Neural cell (in vitro differentiated cells): ENCODE measurements at regions not wholly inside any gene's neighbourhood (a gene's known extent, or its start where the extent isn't known, plus 50 kb on each side); places are given as distances from the start of the nearest gene placed in this dataset.

Experiments used
- EZH2 ChIP-seq: fragments of 200-600, 300-800 bp; shearing (Covaris generic), sonication (generic); IDR thresholded peaks from 2 replicates; pipeline ENCODE4 v1.6.1; 2014; ENCODE audit warnings: antibody characterized with exemption, low read length, borderline replicate concordance, mild to moderate bottlenecking; ENCODE audit not compliant: insufficient read depth, poor library complexity, severe bottlenecking
- POLR2AphosphoS5 ChIP-seq: IDR thresholded peaks from 2 replicates; pipeline ENCODE4 v1.6.1; 2012
- SMC3 ChIP-seq: fragments of 450-650 bp; conservative IDR thresholded peaks from 2 replicates; pipeline ENCODE4 v1.6.1; 2014; ENCODE audit warnings: antibody characterized with exemption, mild to moderate bottlenecking, moderate library complexity; ENCODE audit not compliant: poor library complexity
- TF ChIP-seq, protein P1 (sequence below): fragments of 450-650 bp; IDR thresholded peaks from 2 replicates; pipeline ENCODE4 v1.5.1; 2014; ENCODE audit warnings: antibody characterized with exemption, mild to moderate bottlenecking, moderate library complexity; ENCODE audit not compliant: poor library complexity, severe bottlenecking
- TF ChIP-seq, protein P2 (sequence below): IDR thresholded peaks from 2 replicates; pipeline ENCODE4 v1.6.1; 2012; ENCODE audit warnings: borderline replicate concordance

DNA sequence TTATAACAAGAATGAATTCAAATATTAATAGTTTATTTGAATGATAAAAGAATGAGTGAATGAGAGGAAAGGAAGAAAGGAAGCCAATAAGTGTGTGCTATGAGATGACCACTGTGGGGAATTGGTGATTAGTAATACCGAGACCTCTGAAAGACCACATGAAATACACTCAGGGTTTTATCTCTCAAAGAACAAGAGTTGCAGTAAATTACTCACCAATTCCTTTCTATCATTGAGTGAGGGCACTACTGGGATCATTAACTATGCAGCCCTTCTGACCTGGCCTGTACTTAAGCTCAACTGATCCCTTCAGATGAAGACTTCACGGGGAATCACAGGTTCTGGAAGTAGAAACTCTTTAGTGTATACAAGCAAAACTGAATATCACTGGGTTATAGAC lies 1636.1 kb downstream of the SLITRK5 start:
- TF ChIP-seq POLR2AphosphoS5 = no peak
- no peak for TF ChIP-seq EZH2
- TF ChIP-seq, protein P1, sequence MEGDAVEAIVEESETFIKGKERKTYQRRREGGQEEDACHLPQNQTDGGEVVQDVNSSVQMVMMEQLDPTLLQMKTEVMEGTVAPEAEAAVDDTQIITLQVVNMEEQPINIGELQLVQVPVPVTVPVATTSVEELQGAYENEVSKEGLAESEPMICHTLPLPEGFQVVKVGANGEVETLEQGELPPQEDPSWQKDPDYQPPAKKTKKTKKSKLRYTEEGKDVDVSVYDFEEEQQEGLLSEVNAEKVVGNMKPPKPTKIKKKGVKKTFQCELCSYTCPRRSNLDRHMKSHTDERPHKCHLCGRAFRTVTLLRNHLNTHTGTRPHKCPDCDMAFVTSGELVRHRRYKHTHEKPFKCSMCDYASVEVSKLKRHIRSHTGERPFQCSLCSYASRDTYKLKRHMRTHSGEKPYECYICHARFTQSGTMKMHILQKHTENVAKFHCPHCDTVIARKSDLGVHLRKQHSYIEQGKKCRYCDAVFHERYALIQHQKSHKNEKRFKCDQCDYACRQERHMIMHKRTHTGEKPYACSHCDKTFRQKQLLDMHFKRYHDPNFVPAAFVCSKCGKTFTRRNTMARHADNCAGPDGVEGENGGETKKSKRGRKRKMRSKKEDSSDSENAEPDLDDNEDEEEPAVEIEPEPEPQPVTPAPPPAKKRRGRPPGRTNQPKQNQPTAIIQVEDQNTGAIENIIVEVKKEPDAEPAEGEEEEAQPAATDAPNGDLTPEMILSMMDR = no peak
- TF ChIP-seq, protein P2, sequence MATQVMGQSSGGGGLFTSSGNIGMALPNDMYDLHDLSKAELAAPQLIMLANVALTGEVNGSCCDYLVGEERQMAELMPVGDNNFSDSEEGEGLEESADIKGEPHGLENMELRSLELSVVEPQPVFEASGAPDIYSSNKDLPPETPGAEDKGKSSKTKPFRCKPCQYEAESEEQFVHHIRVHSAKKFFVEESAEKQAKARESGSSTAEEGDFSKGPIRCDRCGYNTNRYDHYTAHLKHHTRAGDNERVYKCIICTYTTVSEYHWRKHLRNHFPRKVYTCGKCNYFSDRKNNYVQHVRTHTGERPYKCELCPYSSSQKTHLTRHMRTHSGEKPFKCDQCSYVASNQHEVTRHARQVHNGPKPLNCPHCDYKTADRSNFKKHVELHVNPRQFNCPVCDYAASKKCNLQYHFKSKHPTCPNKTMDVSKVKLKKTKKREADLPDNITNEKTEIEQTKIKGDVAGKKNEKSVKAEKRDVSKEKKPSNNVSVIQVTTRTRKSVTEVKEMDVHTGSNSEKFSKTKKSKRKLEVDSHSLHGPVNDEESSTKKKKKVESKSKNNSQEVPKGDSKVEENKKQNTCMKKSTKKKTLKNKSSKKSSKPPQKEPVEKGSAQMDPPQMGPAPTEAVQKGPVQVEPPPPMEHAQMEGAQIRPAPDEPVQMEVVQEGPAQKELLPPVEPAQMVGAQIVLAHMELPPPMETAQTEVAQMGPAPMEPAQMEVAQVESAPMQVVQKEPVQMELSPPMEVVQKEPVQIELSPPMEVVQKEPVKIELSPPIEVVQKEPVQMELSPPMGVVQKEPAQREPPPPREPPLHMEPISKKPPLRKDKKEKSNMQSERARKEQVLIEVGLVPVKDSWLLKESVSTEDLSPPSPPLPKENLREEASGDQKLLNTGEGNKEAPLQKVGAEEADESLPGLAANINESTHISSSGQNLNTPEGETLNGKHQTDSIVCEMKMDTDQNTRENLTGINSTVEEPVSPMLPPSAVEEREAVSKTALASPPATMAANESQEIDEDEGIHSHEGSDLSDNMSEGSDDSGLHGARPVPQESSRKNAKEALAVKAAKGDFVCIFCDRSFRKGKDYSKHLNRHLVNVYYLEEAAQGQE = no peak
- TF ChIP-seq SMC3 = no peak
